Dendritic cell treated with granulocyte-macrophage colony-stimulating factor and Interleukin-4, amounts not matched to agents 40 ng/mL and 50 ng/mL, for 4 days (primary cell): ENCODE measurements at regions not wholly inside any gene's neighbourhood (a gene's known extent, or its start where the extent isn't known, plus 50 kb on each side); places are given as distances from the start of the nearest gene placed in this dataset.
"Not testable (repeated sequence)": the region's sequence is repeated elsewhere in the genome, so short reads cannot be mapped to it uniquely, and the experiment has no call there.

ENCODE experiments used
- H3K27ac Mint-ChIP-seq: one replicate; pipeline ENCODE4 v1.8.0; 2022; ENCODE audit warnings: mild to moderate bottlenecking, mixed read lengths
- H3K27me3 Mint-ChIP-seq: one replicate; pipeline ENCODE4 v1.8.0; 2022; ENCODE audit warnings: mild to moderate bottlenecking, mixed read lengths
- H3K36me3 Mint-ChIP-seq: one replicate; pipeline ENCODE4 v1.8.0; 2022; ENCODE audit warnings: low read depth, mixed read lengths
- H3K4me1 Mint-ChIP-seq: one replicate; pipeline ENCODE4 v1.8.0; 2022; ENCODE audit warnings: low read depth, mixed read lengths
- H3K4me3 Mint-ChIP-seq: one replicate; pipeline ENCODE4 v1.8.0; 2022; ENCODE audit warnings: mild to moderate bottlenecking, moderate library complexity, mixed read lengths
- H3K9me3 Mint-ChIP-seq: one replicate; pipeline ENCODE4 v1.8.0; 2022; ENCODE audit warnings: mixed read lengths
- intact Hi-C: fragments of 100-400 bp; cut with micrococcal nuclease; formaldehyde crosslinking; loops from one replicate; pipeline ENCODE4 v1.15.0; 2022

- Mint-ChIP-seq H3K27me3 (no peaks in the 10 kb centered on the region), H3K27ac (no peak overlapping the region), H3K36me3 (no peaks in the 10 kb centered on the region), H3K4me3 (no peak overlapping the region), H3K9me3 (no peaks in the 10 kb centered on the region), H3K4me1 (peaks cover 7% of the 10 kb centered on the region)
- intact Hi-C loops: no loop called here
These were observed 172.1 kb downstream of the ETNK1 start for GRCh38 chr12:22796941-22797630.

- H3K27ac Mint-ChIP-seq: no peak overlapping the region
- no peaks in the 10 kb centered on the region for H3K9me3 Mint-ChIP-seq
- H3K27me3 Mint-ChIP-seq: no peaks in the 10 kb centered on the region
- peaks cover 7% of the 10 kb centered on the region for H3K4me1 Mint-ChIP-seq
- no peak overlapping the region for H3K4me3 Mint-ChIP-seq
- intact Hi-C loops: no loop called here
- no peaks in the 10 kb centered on the region for H3K36me3 Mint-ChIP-seq
These were observed 172.7 kb downstream of the ETNK1 start for GRCh38 chr12:22797701-22798100.

- H3K9me3 Mint-ChIP-seq: no peaks in the 10 kb centered on the region
- intact Hi-C loops: no loop called here
- H3K27ac Mint-ChIP-seq: no peak overlapping the region
- peaks cover 7% of the 10 kb centered on the region for H3K4me1 Mint-ChIP-seq
- H3K36me3 Mint-ChIP-seq: no peaks in the 10 kb centered on the region
- no peaks in the 10 kb centered on the region for H3K27me3 Mint-ChIP-seq
- no peak overlapping the region for H3K4me3 Mint-ChIP-seq
These were observed 173.1 kb downstream of the ETNK1 start for GRCh38 chr12:22798116-22798515.

- Mint-ChIP-seq H3K27me3 (no peaks in the 10 kb centered on the region), H3K36me3 (no peaks in the 10 kb centered on the region), H3K4me1 (peaks cover 7% of the 10 kb centered on the region), H3K4me3 (no peak overlapping the region), H3K27ac (no peak overlapping the region), H3K9me3 (no peaks in the 10 kb centered on the region)
- intact Hi-C loops: no loop called here
These were observed 174.5 kb downstream of the ETNK1 start for GRCh38 chr12:22799503-22799902.

- H3K9me3 Mint-ChIP-seq: no peaks in the 10 kb centered on the region
- H3K27me3 Mint-ChIP-seq: no peaks in the 10 kb centered on the region
- H3K4me1 Mint-ChIP-seq: peaks cover 7% of the 10 kb centered on the region
- H3K27ac Mint-ChIP-seq: no peak overlapping the region
- H3K4me3 Mint-ChIP-seq: no peak overlapping the region
- H3K36me3 Mint-ChIP-seq: no peaks in the 10 kb centered on the region
- intact Hi-C loops: no loop called here
These were observed 175.4 kb downstream of the ETNK1 start for GRCh38 chr12:22800332-22800731.

GRCh38 chr12:22802883-22803630 lies 178.1 kb downstream of the ETNK1 start:
- H3K36me3 Mint-ChIP-seq: no peaks in the 10 kb centered on the region
- intact Hi-C loops: no loop called here
- no peak overlapping the region for H3K4me3 Mint-ChIP-seq
- no peaks in the 10 kb centered on the region for H3K27me3 Mint-ChIP-seq
- no peak overlapping the region for H3K27ac Mint-ChIP-seq
- peaks cover 7% of the 10 kb centered on the region for H3K4me1 Mint-ChIP-seq
- H3K9me3 Mint-ChIP-seq: no peaks in the 10 kb centered on the region

GRCh38 chr12:22803725-22804124 lies 178.8 kb downstream of the ETNK1 start:
- Mint-ChIP-seq H3K9me3 (no peaks in the 10 kb centered on the region), H3K36me3 (no peaks in the 10 kb centered on the region), H3K4me1 (peaks cover 7% of the 10 kb centered on the region), H3K27me3 (no peaks in the 10 kb centered on the region), H3K27ac (no peak overlapping the region), H3K4me3 (no peak overlapping the region)
- intact Hi-C loops: no loop called here

GRCh38 chr12:22808860-22809259 lies 183.9 kb downstream of the ETNK1 start:
- Mint-ChIP-seq H3K27me3 (no peaks in the 10 kb centered on the region), H3K36me3 (no peaks in the 10 kb centered on the region), H3K9me3 (no peaks in the 10 kb centered on the region), H3K27ac (no peak overlapping the region), H3K4me3 (no peak overlapping the region), H3K4me1 (no peaks in the 10 kb centered on the region)
- intact Hi-C loops: no loop called here

- H3K36me3 Mint-ChIP-seq: no peaks in the 10 kb centered on the region
- intact Hi-C loops: no loop called here
- no peaks in the 10 kb centered on the region for H3K27me3 Mint-ChIP-seq
- H3K4me1 Mint-ChIP-seq: no peaks in the 10 kb centered on the region
- no peak overlapping the region for H3K27ac Mint-ChIP-seq
- H3K9me3 Mint-ChIP-seq: no peaks in the 10 kb centered on the region
- no peak overlapping the region for H3K4me3 Mint-ChIP-seq
These were observed 185.1 kb downstream of the ETNK1 start for GRCh38 chr12:22810036-22810435.

GRCh38 chr12:22812531-22812930 lies 187.6 kb downstream of the ETNK1 start:
- intact Hi-C loops: no loop called here
- no peaks in the 10 kb centered on the region for H3K9me3 Mint-ChIP-seq
- H3K36me3 Mint-ChIP-seq: no peaks in the 10 kb centered on the region
- H3K4me3 Mint-ChIP-seq: no peak overlapping the region
- no peak overlapping the region for H3K27ac Mint-ChIP-seq
- no peaks in the 10 kb centered on the region for H3K4me1 Mint-ChIP-seq
- no peaks in the 10 kb centered on the region for H3K27me3 Mint-ChIP-seq

GRCh38 chr12:22821985-22822384 lies 197.0 kb downstream of the ETNK1 start:
- Mint-ChIP-seq H3K36me3 (no peaks in the 10 kb centered on the region), H3K27ac (no peak overlapping the region), H3K27me3 (no peaks in the 10 kb centered on the region), H3K4me1 (no peaks in the 10 kb centered on the region), H3K4me3 (no peak overlapping the region), H3K9me3 (peaks cover 3% of the 10 kb centered on the region)
- intact Hi-C loops: no loop called here

GRCh38 chr12:22826026-22826425 lies 201.1 kb downstream of the ETNK1 start:
- H3K4me3 Mint-ChIP-seq: no peak overlapping the region
- H3K27me3 Mint-ChIP-seq: no peaks in the 10 kb centered on the region
- H3K27ac Mint-ChIP-seq: no peak overlapping the region
- intact Hi-C loops: no loop called here
- H3K9me3 Mint-ChIP-seq: peaks cover 30% of the 10 kb centered on the region
- no peaks in the 10 kb centered on the region for H3K4me1 Mint-ChIP-seq
- no peaks in the 10 kb centered on the region for H3K36me3 Mint-ChIP-seq

GRCh38 chr12:22826446-22826981 lies 201.5 kb downstream of the ETNK1 start:
- H3K27me3 Mint-ChIP-seq, H3K27ac Mint-ChIP-seq, H3K4me3 Mint-ChIP-seq, H3K4me1 Mint-ChIP-seq, H3K36me3 Mint-ChIP-seq, intact Hi-C loops: not testable (repeated sequence)
- peaks cover 30% of the 10 kb centered on the region for H3K9me3 Mint-ChIP-seq

GRCh38 chr12:22828066-22828465 lies 203.1 kb downstream of the ETNK1 start:
- H3K4me3 Mint-ChIP-seq: no peak overlapping the region
- H3K27ac Mint-ChIP-seq: no peak overlapping the region
- no peaks in the 10 kb centered on the region for H3K27me3 Mint-ChIP-seq
- H3K36me3 Mint-ChIP-seq: no peaks in the 10 kb centered on the region
- H3K9me3 Mint-ChIP-seq: peaks cover 30% of the 10 kb centered on the region
- intact Hi-C loops: no loop called here
- H3K4me1 Mint-ChIP-seq: no peaks in the 10 kb centered on the region
